GM12873 (cell line): ENCODE measurements at regions not wholly inside any gene's neighbourhood (a gene's known extent, or its start where the extent isn't known, plus 50 kb on each side); places are given as distances from the start of the nearest gene placed in this dataset.

Experiments
- CTCF ChIP-seq: IDR thresholded peaks from 2 replicates; pipeline ENCODE4 v1.5.1; 2012; ENCODE audit warnings: low read depth, mild to moderate bottlenecking, moderate library complexity, low read length, control low read depth; ENCODE audit not compliant: insufficient read depth; ENCODE audit errors: missing control alignments

GRCh38 chr5:163861670-163862069 lies 356.3 kb downstream of the MAT2B start:
- TF ChIP-seq CTCF, result no peak

GRCh38 chr5:163867324-163867723 lies 361.9 kb downstream of the MAT2B start:
- TF ChIP-seq CTCF, result no peak

- TF ChIP-seq CTCF, result no peak
These were observed 362.3 kb downstream of the MAT2B start for GRCh38 chr5:163867738-163868137.

- TF ChIP-seq CTCF, result no peak
These were observed 364.2 kb downstream of the MAT2B start for GRCh38 chr5:163869581-163869980.

- no peak for TF ChIP-seq CTCF
These were observed 365.0 kb downstream of the MAT2B start for GRCh38 chr5:163870441-163870840.

- TF ChIP-seq CTCF, result no peak
These were observed 369.0 kb downstream of the MAT2B start for GRCh38 chr5:163874431-163874830.

GRCh38 chr5:163877865-163878264 lies 372.4 kb downstream of the MAT2B start:
- TF ChIP-seq CTCF, result no peak
